ENCODE measurements at regions not wholly inside any gene's neighbourhood (a gene's known extent, or its start where the extent isn't known, plus 50 kb on each side); places are given as distances from the start of the nearest gene placed in this dataset.

DNA sequence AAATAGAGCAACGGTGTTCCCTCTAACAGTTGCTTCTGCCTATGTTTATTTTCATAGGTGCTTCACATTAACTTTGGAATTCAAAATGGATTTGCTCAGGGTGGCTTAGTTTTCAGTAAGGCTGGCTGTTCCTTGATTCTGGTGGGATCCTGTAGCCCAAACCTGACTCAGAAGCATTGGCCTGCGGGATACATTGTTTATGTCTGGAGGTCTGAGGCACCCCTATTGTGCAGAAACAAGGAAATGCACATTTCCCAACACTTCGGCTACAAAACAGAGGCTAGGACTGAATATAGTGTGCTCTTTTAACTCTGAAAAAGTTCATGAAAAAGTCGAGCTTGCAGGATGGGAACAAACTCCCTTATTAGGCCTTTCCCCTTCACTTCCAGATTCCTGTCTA lies 133.8 kb upstream of the F3 start:
- TF ChIP-seq MYC (IDR thresholded peaks at IDR 0.05; ENCODE audit: low read depth, low read length) (no peak), POLR2A (IDR thresholded peaks at IDR 0.05; ENCODE audit: extremely low read depth, insufficient read length) (no peak)
- TF ChIP-seq, protein P1, sequence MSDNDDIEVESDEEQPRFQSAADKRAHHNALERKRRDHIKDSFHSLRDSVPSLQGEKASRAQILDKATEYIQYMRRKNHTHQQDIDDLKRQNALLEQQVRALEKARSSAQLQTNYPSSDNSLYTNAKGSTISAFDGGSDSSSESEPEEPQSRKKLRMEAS (IDR thresholded peaks at IDR 0.05; ENCODE audit: low read depth, low read length): no peak
- TF ChIP-seq, protein P2, sequence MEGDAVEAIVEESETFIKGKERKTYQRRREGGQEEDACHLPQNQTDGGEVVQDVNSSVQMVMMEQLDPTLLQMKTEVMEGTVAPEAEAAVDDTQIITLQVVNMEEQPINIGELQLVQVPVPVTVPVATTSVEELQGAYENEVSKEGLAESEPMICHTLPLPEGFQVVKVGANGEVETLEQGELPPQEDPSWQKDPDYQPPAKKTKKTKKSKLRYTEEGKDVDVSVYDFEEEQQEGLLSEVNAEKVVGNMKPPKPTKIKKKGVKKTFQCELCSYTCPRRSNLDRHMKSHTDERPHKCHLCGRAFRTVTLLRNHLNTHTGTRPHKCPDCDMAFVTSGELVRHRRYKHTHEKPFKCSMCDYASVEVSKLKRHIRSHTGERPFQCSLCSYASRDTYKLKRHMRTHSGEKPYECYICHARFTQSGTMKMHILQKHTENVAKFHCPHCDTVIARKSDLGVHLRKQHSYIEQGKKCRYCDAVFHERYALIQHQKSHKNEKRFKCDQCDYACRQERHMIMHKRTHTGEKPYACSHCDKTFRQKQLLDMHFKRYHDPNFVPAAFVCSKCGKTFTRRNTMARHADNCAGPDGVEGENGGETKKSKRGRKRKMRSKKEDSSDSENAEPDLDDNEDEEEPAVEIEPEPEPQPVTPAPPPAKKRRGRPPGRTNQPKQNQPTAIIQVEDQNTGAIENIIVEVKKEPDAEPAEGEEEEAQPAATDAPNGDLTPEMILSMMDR (IDR thresholded peaks at IDR 0.05; ENCODE audit: low read depth, low read length): no peak
- DNase-seq (ENCODE audit: low read depth): no peak
- no peak overlapping the region for H3K4me3 ChIP-seq (ENCODE audit: low read depth, low read length)

DNA sequence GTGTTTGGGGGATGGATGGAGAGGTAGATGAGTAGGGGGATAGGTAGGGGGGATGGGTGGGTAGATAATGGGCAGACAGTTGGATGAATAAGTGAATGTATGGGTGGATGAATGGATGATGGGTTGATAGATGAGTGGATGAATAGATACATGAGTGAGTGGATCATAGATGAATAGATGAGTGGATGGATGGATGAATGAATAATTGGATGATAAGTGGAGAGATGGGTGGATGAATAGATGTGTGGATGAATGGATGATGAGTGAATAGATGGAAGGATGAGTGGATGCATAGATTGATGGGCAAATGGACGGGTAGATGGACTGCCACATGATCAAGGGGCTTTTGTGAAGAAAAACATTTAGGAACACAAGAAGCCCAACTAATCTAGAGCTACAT lies 133.3 kb upstream of the F3 start:
- no peak overlapping the region for H3K4me3 ChIP-seq (ENCODE audit: low read depth, low read length)
- no peak for TF ChIP-seq POLR2A (IDR thresholded peaks at IDR 0.05; ENCODE audit: extremely low read depth, insufficient read length)
- TF ChIP-seq MYC (IDR thresholded peaks at IDR 0.05; ENCODE audit: low read depth, low read length): no peak
- TF ChIP-seq, protein P1 (IDR thresholded peaks at IDR 0.05; ENCODE audit: low read depth, low read length): no peak
- TF ChIP-seq, protein P2 (IDR thresholded peaks at IDR 0.05; ENCODE audit: low read depth, low read length): no peak
- DNase-seq (ENCODE audit: low read depth): no peak

DNA sequence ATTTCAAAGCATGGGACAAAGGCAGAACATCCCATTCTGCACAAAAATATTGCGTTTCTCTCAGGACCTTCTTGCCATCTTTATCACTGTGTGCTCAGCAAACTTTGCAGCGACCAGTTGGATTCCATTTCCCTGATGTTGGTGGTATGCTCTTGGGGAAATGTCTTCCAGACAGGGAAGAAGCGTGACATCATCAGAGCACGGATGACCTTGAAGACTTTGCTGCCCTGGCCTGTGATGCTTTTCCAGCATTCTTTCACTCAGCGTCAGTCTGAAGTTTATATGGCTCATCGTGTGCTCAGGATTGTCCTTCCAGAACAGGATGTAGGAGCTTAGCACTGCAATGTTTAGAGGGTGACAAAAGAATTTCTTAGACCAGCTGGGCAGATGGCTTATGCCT lies 131.4 kb upstream of the F3 start:
- no peak for DNase-seq (ENCODE audit: low read depth)
- H3K4me3 ChIP-seq (ENCODE audit: low read depth, low read length): no peak overlapping the region

DNA sequence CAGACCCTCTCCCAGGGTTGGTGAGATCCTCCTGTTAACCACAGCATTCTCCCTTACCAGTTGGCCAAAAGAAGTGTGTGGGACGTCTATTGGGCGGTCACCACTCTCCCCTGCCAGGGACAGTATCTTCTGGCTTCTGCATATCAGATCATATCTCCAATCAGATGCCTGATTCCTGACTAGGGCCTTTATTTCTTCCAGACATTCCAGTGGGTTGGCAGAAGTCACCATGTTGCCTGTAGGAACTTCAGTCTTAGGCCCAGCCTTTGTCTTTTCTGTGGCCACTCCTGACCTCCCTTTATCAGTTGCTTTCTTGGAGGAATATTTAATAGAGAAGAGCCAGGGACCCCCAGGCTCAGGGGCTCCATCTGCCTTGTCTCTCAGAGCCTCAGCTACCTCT lies 130.4 kb upstream of the F3 start:
- DNase-seq (ENCODE audit: low read depth): no peak
- TF ChIP-seq, protein P2 (IDR thresholded peaks at IDR 0.05; ENCODE audit: low read depth, low read length): no peak
- TF ChIP-seq, protein P1 (IDR thresholded peaks at IDR 0.05; ENCODE audit: low read depth, low read length): no peak
- TF ChIP-seq MYC (IDR thresholded peaks at IDR 0.05; ENCODE audit: low read depth, low read length) (no peak), POLR2A (IDR thresholded peaks at IDR 0.05; ENCODE audit: extremely low read depth, insufficient read length) (no peak)
- H3K4me3 ChIP-seq (ENCODE audit: low read depth, low read length): no peak overlapping the region

More for the DNA sequence above, 131.4 kb upstream of the F3 start:
- no peak for TF ChIP-seq MYC (IDR thresholded peaks at IDR 0.05; ENCODE audit: low read depth, low read length)
- TF ChIP-seq, protein P2 (IDR thresholded peaks at IDR 0.05; ENCODE audit: low read depth, low read length): no peak
- no peak for TF ChIP-seq POLR2A (IDR thresholded peaks at IDR 0.05; ENCODE audit: extremely low read depth, insufficient read length)
- TF ChIP-seq, protein P1 (IDR thresholded peaks at IDR 0.05; ENCODE audit: low read depth, low read length): no peak

DNA sequence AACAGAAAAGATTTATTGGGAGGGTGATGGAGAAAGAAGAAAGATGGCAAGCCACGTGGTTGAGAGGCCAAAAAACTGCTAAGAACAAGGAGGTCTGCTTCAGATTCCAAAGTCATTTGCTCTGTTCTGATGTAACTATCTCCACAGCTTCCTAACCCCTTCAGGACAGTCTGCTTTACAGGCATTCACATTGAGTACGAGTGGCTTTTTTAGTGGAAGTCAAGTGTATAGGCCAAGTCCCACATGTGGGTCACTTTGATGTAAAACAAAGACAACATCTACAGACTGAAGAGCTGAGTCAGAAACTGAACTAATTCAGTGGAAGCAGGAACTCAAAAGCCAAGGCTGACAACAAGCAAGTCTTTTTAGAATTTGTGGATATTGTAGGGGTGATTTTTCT lies 128.7 kb upstream of the F3 start:
- no peak overlapping the region for H3K4me3 ChIP-seq (ENCODE audit: low read depth, low read length)
- TF ChIP-seq, protein P2 (IDR thresholded peaks at IDR 0.05; ENCODE audit: low read depth, low read length): no peak
- TF ChIP-seq, protein P1 (IDR thresholded peaks at IDR 0.05; ENCODE audit: low read depth, low read length): no peak
- TF ChIP-seq POLR2A (IDR thresholded peaks at IDR 0.05; ENCODE audit: extremely low read depth, insufficient read length) (no peak), MYC (IDR thresholded peaks at IDR 0.05; ENCODE audit: low read depth, low read length) (no peak)
- DNase-seq (ENCODE audit: low read depth): no peak

DNA sequence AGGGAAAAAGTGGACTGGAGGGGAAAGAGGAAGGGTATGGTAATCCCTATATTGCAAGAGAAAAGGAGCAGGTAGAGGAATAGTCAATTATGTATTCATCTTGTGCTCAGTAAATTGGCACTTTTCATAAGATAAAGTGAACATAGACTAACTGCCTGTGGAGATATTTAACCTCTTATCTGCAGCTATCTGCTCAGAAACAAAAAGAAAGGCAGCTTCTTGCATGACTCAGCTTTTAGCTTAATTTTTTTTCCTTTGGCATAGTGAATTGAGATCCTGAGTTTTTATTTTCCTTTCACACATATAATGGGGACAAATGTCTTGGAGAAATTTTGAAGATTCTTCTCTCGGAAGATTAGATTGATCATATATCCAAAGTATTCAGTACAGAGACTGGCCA lies 127.6 kb upstream of the F3 start:
- TF ChIP-seq, protein P2 (IDR thresholded peaks at IDR 0.05; ENCODE audit: low read depth, low read length): no peak
- no peak for TF ChIP-seq POLR2A (IDR thresholded peaks at IDR 0.05; ENCODE audit: extremely low read depth, insufficient read length)
- TF ChIP-seq, protein P1 (IDR thresholded peaks at IDR 0.05; ENCODE audit: low read depth, low read length): no peak
- no peak for TF ChIP-seq MYC (IDR thresholded peaks at IDR 0.05; ENCODE audit: low read depth, low read length)
- H3K4me3 ChIP-seq (ENCODE audit: low read depth, low read length): no peak overlapping the region
- DNase-seq (ENCODE audit: low read depth): no peak

Measured in NB4 (cell line).